GM19372 (cell line): ENCODE measurements at regions not wholly inside any gene's neighbourhood (a gene's known extent, or its start where the extent isn't known, plus 50 kb on each side); places are given as distances from the start of the nearest gene placed in this dataset.

Experiments used
- ATAC-seq: cut with Tn5 transposase; IDR thresholded peaks from one replicate; pipeline ENCODE4 v1.9.1; 2021; ENCODE audit warnings: mild to moderate bottlenecking, low read depth, moderate library complexity; ENCODE audit not compliant: unreplicated experiment

DNA sequence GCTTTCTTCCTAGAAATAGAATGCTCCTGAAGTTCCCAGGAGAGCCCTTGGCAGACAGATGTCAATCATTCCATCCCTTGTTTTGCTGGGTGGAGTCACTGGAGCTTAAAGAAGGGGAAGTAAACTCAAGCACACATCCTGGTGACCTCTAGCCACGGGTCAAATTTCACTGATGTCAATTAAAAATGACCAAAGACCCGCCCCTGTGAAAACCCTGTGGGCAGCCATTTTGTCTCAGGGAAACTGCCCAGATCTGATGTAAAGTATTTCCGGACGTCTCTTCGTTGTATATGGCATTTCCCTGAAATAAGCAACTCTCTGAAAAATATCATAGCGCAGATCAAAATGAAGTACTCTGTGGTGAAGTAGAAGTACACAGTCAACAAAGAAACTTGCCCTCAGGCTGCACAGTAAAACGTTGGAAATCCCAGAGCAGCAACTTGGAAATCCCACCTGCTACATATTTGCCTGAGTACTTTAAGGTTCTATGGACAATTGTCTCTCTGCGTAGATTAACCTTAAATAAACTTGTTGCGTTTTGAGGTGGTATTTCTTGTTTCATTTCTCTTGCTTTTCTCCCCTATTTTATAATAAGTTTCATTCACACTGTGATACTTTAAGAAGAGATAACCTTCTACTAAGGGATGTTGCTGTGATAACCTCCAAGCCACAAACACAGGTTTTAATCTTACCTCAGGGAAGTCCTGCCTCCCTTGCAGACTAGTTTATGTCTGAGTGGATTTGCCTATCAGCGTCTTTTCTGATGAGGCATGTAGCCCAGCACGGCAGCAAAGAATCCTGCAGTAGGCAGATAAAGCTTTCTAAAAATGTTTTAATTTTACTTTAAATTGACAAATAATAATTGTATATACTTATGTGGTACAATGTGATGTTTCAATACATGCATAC, 60.9 kb upstream of the PIP5K1B start:
- peak; percentile 54 for ATAC-seq

DNA sequence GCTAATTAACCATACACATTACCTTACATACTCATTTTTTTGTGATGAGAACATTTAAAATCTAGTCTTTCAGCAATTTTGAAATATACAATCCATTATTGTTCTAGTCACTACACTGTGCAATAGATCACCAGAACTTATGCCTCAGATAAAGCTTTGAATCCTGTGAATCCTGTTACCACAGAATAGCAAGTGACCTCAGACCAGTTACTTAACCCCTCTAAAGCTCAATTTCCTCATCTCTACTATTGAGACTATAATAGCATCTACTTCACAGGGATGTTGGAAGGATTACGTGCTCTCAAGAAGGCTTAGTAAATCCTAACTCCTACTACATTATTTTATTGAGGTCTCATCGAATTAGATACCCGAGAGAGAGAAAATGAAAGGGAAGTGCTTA, 60.2 kb upstream of the PIP5K1B start:
- ATAC-seq = no peak

GRCh38 chr9:68648164-68648563, 56.9 kb upstream of the PIP5K1B start:
- ATAC-seq = no peak

GRCh38 chr9:68648971-68649370, 56.1 kb upstream of the PIP5K1B start:
- no peak for ATAC-seq

GRCh38 chr9:68651280-68651893, 53.7 kb upstream of the PIP5K1B start:
- ATAC-seq = no peak

DNA sequence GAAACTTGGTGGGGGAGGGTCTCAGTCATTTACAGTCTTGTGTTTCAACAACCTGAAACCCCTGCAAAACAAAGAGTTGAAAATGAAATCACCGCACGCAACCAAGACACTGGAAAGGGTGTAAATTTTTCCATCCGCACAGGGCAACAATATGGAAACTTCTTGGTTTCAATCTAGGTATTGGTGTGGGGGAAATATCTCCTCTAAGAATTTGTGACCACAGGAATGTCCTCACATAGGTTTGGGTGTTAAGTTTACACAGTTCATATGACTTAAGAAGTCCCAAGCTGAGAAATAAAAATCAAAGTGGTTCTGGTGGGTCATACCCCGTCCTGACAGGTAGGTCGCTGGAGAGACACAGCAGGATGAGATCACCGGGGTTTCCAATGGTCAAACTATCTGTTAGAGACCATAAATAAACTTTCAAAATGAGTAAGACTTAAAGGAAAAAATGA, 51.9 kb upstream of the PIP5K1B start:
- peak; percentile 83 for ATAC-seq

DNA sequence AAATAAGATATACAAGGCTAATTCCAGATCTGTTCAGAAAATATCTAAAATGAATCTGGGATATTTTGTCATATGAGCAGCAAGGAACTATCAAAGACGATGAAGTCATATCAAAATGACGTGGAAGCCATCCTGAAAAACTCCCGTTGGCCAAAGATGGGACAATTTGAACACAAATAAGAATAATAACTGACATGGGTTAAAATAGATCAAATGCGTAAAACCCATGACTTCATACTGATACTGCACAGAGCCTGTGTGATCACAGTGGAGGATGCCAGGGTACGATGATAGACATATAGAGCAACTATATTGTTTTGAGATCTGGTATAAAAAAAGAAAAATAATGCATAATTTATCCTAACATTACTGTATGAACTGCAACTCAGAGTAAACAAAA, 51.0 kb upstream of the PIP5K1B start:
- ATAC-seq = no peak
